ENCODE measurements at regions not wholly inside any gene's neighbourhood (a gene's known extent, or its start where the extent isn't known, plus 50 kb on each side); places are given as distances from the start of the nearest gene placed in this dataset.
A peak's percentile ranks its signal among the peaks of the same experiment; 100 is the strongest.

- Histone ChIP-seq H3K4me1 (ENCODE audit: control insufficient read depth in 1 of 2, insufficient read depth in 2 of 2, low read length in 2 of 2) (no peaks in the 10 kb centered on the region), H3K27ac (ENCODE audit: low read depth in 1 of 2, low read length in 2 of 2) (no peak overlapping the region), H3K9ac (ENCODE audit: insufficient read depth, low read length, poor library complexity, severe bottlenecking) (no peak overlapping the region), H3K27me3 (ENCODE audit: control insufficient read depth in 2 of 2, insufficient read depth in 2 of 2, low read length in 2 of 2) (no peaks in the 10 kb centered on the region), H3K79me2 (ENCODE audit: insufficient read depth, low read length) (no peaks in the 10 kb centered on the region), H3K4me3 (replicated peaks in 1 of 3; ENCODE audit: low read depth in 2 of 3, low read length in 3 of 3) (no peak overlapping the region), H4K20me1 (ENCODE audit: insufficient read depth, low read length) (no peaks in the 10 kb centered on the region), H2AFZ (ENCODE audit: insufficient read depth, low read depth, low read length, poor library complexity, severe bottlenecking) (no peak overlapping the region), H3K9me3 (replicated peaks in 1 of 2; ENCODE audit: control insufficient read depth in 1 of 2, insufficient read depth in 1 of 2, low read length in 2 of 2) (no peaks in the 10 kb centered on the region), H3K4me2 (replicated peaks; ENCODE audit: extremely low read depth, low read length, poor library complexity, severe bottlenecking) (no peak overlapping the region), H3K36me3 (replicated peaks in 1 of 2; ENCODE audit: control insufficient read depth in 1 of 2, insufficient read depth in 2 of 2, low read length in 2 of 2) (no peaks in the 10 kb centered on the region)
- intact Hi-C loops (cut with micrococcal nuclease) = no loop called here
- Mint-ChIP-seq H3K27ac (peak overlapping the region in 2 of 7 donors; percentile 31 to 46), H3K4me1 (peaks cover 4% of the 10 kb centered on the region), H3K36me3 (no peaks in the 10 kb centered on the region), H3K9me3 (peaks cover 0 to 2% (median 0%) of the 10 kb centered on the region in 7 donors), H3K27me3 (ENCODE audit: low read depth in 3 of 3) (peaks cover 0 to 5% (median 1%) of the 10 kb centered on the region in 3 donors), H3K4me3 (no peak overlapping the region)
- no peak for TF ChIP-seq CTCF (IDR thresholded peaks at IDR 0.05)
- 77% methylated on average over 3 of the region's 6 CpGs for WGBS (ENCODE audit: insufficient coverage)
- DNase-seq = no peak
Observed at GRCh38 chr13:26996965-26997752, 174.5 kb downstream of the USP12 start.

GRCh38 chr13:26995159-26995558 is 176.5 kb downstream of the USP12 start:
- Mint-ChIP-seq H3K27ac (no peak overlapping the region), H3K9me3 (peaks cover 0 to 2% (median 0%) of the 10 kb centered on the region in 7 donors), H3K4me1 (peaks cover 4% of the 10 kb centered on the region), H3K27me3 (ENCODE audit: low read depth in 3 of 3) (peaks cover 0 to 5% (median 5%) of the 10 kb centered on the region in 3 donors), H3K36me3 (no peaks in the 10 kb centered on the region), H3K4me3 (no peak overlapping the region)
- H3K79me2 ChIP-seq (ENCODE audit: insufficient read depth, low read length) = no peaks in the 10 kb centered on the region
- intact Hi-C loops (cut with micrococcal nuclease) = no loop called here
- WGBS (ENCODE audit: insufficient coverage) = 93% methylated on average over 2 of the region's 3 CpGs
- no peaks in the 10 kb centered on the region for H3K4me1 ChIP-seq (ENCODE audit: control insufficient read depth in 1 of 2, insufficient read depth in 2 of 2, low read length in 2 of 2)
- no peaks in the 10 kb centered on the region for H3K27me3 ChIP-seq (ENCODE audit: control insufficient read depth in 2 of 2, insufficient read depth in 2 of 2, low read length in 2 of 2)
- TF ChIP-seq CTCF (IDR thresholded peaks at IDR 0.05) = no peak
- no peak overlapping the region for H3K27ac ChIP-seq (ENCODE audit: low read depth in 1 of 2, low read length in 2 of 2)
- H2AFZ ChIP-seq (ENCODE audit: insufficient read depth, low read depth, low read length, poor library complexity, severe bottlenecking) = no peak overlapping the region
- no peak for DNase-seq
- H3K4me3 ChIP-seq (replicated peaks in 1 of 3; ENCODE audit: low read depth in 2 of 3, low read length in 3 of 3) = no peak overlapping the region
- no peaks in the 10 kb centered on the region for H3K36me3 ChIP-seq (replicated peaks in 1 of 2; ENCODE audit: control insufficient read depth in 1 of 2, insufficient read depth in 2 of 2, low read length in 2 of 2)
- H3K9ac ChIP-seq (ENCODE audit: insufficient read depth, low read length, poor library complexity, severe bottlenecking) = no peak overlapping the region
- no peaks in the 10 kb centered on the region for H3K9me3 ChIP-seq (replicated peaks in 1 of 2; ENCODE audit: control insufficient read depth in 1 of 2, insufficient read depth in 1 of 2, low read length in 2 of 2)
- no peak overlapping the region for H3K4me2 ChIP-seq (replicated peaks; ENCODE audit: extremely low read depth, low read length, poor library complexity, severe bottlenecking)
- H4K20me1 ChIP-seq (ENCODE audit: insufficient read depth, low read length) = no peaks in the 10 kb centered on the region

Data from CD14-positive monocyte (primary cell).